NCI-H82 treated with DMSO at 0.1 percent for 48 hours (cell line): ENCODE measurements at regions not wholly inside any gene's neighbourhood (a gene's known extent, or its start where the extent isn't known, plus 50 kb on each side); places are given as distances from the start of the nearest gene placed in this dataset.
A peak's percentile ranks its signal among the peaks of the same experiment; 100 is the strongest.

Source experiments
- DNase-seq: peaks from one replicate; lab custom pipeline; 2025; ENCODE audit not compliant: unreplicated experiment; lab: John Stamatoyannopoulos, UW

GRCh38 chr18:45119876-45120275, 439.2 kb downstream of the SETBP1 start:
- peak; percentile 53 for DNase-seq

DNA sequence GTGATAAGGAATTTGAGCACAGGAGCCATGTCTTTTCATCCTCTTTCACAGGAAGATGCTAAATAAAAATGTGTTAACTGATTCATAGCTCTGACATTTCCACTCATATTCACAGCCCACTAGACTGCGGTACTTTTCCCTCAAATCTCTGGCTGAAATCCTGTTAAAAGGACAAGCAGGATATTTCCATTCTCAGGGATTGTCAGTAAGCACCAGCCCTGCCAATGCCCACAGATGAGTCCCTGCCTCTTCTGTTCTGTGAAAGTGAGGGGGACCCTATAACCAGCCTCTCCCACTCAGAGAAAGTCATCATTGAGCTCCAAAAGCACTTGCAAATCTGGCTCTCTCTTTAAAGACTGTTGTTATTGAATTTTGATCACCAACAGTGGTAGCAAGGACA, 440.5 kb downstream of the SETBP1 start:
- DNase-seq, result no peak

- DNase-seq, result no peak
These were observed 441.8 kb downstream of the SETBP1 start for GRCh38 chr18:45122506-45122905.

DNA sequence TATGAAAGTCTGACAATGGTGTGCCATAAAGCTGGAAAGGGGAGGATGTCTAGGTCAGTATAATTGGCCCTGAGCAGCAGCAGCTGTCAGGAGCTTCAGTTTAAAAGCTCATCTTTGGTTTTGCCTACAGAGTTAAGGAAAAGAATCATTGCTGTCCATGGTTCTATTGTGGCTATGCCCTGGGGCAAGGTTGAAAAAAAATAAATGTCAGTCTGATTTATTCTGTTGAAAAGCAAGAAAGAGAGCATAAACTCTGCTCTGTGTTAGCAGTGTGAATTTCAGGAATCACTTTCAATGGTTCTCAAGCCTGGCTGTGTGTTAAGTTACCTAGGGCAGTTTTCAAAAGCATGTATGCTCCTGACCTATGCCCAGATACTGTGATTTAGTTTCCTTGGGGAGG, 446.7 kb downstream of the SETBP1 start:
- no peak for DNase-seq

DNA sequence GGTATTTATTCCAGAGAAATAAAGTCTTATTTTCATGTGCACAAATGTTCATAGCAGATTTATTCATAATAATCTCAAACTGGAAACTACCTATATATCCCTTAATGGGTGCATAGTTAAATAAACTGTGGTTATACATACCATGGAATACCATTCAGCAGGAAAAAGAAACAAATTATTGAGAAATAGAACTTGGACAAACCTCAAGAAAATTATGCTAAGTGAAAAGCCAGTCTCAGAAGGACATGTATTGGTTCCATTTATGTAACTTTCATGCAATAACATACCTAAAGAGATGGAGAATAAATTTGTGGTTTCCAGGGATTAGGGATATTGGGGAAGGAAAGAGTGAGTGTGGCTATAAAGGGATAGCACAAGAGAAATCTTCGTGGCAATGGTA, 452.6 kb downstream of the SETBP1 start:
- DNase-seq, result no peak

- DNase-seq, result no peak
These were observed 455.8 kb downstream of the SETBP1 start for GRCh38 chr18:45136381-45137086.

- DNase-seq, result no peak
These were observed 456.4 kb downstream of the SETBP1 start for GRCh38 chr18:45137087-45137419.

DNA sequence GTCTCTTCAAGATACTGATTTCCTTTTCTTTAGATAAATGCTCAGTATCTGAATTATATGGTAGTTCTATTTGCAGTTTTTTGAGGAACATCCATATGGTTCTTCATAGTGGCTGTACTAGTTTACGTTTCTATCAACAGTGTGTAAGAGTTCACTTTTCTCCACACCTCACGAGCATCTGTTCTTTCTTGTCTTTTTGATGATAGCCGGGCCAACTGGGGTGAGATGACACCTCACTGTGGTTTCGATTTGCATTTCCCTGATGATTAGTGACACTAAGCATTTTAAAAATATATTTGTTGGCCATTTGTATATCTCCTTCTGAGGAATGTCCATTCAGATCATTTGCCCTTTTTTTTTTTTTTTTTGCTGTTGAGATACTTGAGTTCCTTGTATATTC, 458.8 kb downstream of the SETBP1 start:
- no peak for DNase-seq

DNA sequence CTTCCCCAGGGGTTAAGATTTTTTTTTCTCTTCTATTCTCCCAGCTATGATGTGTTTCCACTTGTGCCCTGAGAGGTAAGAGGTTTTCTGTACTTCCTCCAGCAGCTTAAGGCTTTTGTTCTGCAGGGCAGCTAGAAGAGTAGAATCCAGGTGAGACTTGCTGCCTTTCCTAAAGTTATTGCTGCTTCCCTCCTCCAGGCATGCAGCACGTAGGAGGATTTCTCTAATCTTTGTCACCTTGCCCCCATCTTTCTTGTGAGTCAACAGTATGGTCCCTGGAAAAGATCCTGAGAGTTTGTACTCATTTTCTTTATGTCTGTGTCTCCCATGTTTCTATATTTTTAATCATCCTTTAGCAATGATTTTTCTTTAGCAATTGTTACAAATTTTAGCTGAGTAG, 462.2 kb downstream of the SETBP1 start:
- no peak for DNase-seq

DNA sequence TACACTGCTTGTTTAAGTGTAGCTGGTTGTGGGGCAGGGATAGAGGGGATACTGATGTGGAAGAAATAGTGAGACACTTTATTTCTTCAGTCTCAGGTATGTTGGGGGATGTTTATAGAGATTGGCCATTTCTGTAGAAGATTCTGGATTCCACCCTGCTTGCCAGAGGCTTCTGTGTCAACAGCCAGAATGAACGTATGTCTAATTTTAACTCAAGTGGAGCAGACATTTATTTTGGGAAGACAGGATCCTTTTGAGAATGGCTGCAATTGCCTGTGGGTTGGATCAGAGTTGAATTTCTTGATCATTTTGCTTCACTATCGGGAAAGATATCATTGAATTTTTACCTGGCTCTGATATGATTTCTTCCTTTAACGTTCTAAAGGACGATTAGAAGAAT, 465.6 kb upstream of the SLC14A2 start:
- no peak for DNase-seq

DNA sequence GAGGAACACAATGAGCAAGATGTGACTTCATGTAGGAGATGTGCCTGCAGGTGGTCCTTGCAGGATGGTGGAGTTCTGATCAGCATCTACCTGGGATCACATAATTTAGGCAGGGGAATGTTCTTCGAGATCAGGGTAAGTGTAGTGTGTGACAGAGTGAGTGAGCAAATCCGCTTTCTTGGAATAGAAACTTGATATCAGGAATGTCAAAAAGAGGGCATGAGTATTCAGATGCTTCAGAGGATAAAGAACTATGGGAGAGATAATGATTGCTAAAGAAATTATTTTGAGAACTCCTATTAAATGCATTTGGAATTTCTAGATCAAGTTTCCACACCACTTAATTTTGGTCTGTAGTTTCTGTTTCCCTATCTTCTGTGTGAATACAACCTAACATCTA, 463.6 kb upstream of the SLC14A2 start:
- no peak for DNase-seq

DNA sequence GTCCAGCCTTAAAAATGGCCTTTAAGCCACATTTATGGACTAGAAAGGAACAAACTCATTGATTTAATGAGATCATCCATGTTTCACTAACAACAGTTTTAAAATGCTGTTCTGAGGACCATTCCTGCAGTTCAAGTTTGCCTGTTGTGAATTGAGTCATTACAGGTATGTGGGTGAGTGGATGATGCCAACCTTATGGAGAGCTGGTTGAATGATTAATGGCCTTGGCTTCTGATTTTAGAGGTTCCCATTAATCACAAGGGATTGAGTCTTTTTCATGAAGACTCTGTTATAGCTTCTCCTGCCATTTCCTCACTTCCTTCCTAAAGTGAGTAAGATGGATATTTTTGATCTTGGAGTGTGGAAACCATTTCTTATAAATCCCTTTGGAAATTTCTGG, 459.8 kb upstream of the SLC14A2 start:
- no peak for DNase-seq

GRCh38 chr18:45156946-45157345, 458.3 kb upstream of the SLC14A2 start:
- no peak for DNase-seq

- DNase-seq, result no peak
These were observed 457.7 kb upstream of the SLC14A2 start for GRCh38 chr18:45157576-45157975.

DNA sequence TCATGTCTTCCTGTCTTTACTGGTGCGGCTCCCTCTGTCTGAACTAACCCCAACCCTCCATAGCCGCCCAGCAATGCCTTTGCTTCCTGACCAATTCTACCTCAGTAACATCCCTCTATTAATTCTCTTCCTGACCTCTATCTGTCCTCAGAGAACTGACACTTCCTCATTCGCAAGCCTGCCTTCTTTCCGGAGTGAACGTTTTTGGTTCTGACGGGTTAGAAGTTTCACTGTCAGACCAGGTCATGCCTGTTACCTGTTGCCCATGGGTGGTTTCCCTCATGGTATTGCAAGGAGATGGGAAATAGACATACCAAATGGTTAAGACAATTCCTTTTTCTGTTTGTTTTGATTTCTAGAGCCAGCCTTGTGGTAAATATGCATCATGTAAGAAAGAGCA, 453.4 kb upstream of the SLC14A2 start:
- DNase-seq, result no peak

DNA sequence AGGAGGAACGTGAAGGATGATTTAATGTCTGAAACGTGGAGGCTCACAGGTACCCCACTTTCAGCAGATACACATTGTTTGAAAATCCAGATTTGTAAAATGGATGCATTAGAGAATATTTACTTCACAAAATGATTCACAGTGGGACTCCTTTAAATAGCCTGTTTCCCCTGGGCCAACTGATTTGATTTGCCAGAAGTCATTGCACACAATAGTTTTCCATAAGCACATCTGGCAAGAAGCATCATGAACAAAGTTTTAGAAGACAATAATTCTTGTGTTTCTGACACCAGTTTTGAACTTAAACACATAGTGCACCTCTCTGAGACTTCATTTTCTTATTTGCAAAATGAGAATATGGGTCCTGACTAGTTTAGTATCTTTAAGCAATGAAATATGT, 451.4 kb upstream of the SLC14A2 start:
- DNase-seq, result no peak

DNA sequence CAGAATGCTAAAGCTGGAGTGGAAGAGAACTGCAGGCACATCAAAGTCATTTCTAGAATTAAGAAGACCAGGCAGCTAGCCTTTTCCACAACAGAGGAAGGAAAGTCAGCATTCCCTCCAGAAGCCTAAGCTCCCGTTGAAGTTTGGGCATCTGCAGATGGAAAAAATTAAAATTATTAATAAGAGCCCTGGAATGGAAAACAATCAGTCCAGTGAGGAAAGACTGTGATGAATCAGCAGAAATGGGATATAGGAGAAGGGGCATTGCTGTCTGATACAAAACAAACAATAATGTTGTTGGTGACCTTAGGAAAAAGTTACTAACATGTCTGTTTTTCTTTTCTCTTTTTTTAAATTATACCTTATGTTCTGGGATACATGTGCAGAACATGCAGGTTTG, 450.7 kb upstream of the SLC14A2 start:
- DNase-seq, result no peak

GRCh38 chr18:45165176-45165713, 450.0 kb upstream of the SLC14A2 start:
- no peak for DNase-seq

DNA sequence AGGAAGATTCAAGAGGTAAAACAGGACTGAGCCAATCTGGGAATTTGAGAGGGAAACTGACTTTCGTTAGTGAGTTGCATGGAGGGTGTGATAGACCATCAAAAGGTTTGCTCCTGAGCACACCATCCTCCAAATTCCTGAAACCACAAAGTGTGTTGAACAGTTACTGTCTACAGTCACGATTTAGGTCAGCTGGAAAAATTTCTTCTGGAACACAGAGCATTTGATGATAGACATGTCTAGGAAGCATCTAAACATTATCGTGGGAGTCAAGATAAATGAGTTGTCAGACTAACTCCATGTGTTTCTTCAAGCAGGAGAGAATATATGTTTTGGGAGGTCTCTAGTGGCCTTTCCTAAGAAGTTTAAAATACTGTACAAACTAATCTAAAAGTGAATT, 449.4 kb upstream of the SLC14A2 start:
- DNase-seq, result no peak

GRCh38 chr18:45166341-45166835, 448.9 kb upstream of the SLC14A2 start:
- no peak for DNase-seq

DNA sequence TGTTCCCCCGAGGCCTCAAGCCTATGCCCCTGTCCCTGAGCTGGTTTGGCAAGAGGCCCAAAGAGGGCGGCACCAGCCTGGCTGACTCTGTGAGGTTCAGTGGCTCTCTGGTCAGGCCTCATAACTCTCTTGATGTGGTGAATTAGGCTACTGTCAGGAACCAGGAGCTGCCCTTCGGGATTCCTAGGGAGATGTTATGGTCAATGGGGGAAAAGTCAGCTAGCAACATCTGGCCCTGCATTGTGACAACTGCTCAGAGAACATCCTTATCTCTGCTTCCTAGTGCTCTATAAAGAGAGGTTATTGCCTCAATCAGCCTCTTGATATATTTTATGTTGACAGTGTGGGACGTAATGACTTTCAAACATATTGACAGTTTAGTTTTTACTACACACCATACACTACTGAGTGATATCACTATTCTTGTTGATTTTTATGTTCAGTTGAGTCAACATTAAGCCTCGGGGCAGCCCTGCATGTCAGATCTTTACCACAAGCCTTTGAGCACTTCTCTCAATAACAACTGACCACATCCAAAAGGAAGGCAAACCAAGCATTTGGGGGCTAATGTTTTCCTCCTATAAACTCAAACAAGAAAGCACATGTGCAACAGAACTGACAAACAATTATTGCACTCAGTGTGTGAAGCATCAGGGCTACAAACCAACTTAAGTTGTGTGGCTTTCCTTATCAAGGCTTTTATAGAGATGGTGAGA, 448.3 kb upstream of the SLC14A2 start:
- no peak for DNase-seq

GRCh38 chr18:45167631-45168280, 447.5 kb upstream of the SLC14A2 start:
- no peak for DNase-seq
